Tibial nerve (tissue), 4 donors: ENCODE measurements at regions not wholly inside any gene's neighbourhood (a gene's known extent, or its start where the extent isn't known, plus 50 kb on each side); places are given as distances from the start of the nearest gene placed in this dataset.

Source experiments
- CTCF ChIP-seq, 5 experiments: fragments of 200-600 bp in 3 of 5; fragments of 450-650 bp in 2 of 5; sonication (generic) in 3 of 5; IDR thresholded peaks; one replicate each; pipeline ENCODE4 v1.5.1; 2016 to 2019; ENCODE audit warnings: antibody characterized with exemption in 5 of 5, mild to moderate bottlenecking in 3 of 5, moderate library complexity in 2 of 5
- EP300 ChIP-seq, 2 donors: sonication (generic); formaldehyde crosslinking; IDR thresholded peaks; one replicate each; pipeline ENCODE4 v1.6.1; 2017; ENCODE audit warnings: antibody characterized with exemption in 2 of 2, mild to moderate bottlenecking in 1 of 2
- POLR2A ChIP-seq, 2 donors: fragments of 450-650 bp; IDR thresholded peaks; one replicate each; pipeline ENCODE4 v1.6.1; 2017; ENCODE audit warnings: antibody characterized with exemption in 2 of 2, mild to moderate bottlenecking in 2 of 2, moderate library complexity in 2 of 2

GRCh38 chr20:55538261-55538908, 466.9 kb downstream of the CBLN4 start:
- TF ChIP-seq EP300 (IDR thresholded peaks at IDR 0.05): no peak
- no peak for TF ChIP-seq CTCF (IDR thresholded peaks at IDR 0.05)
- TF ChIP-seq POLR2A (IDR thresholded peaks at IDR 0.05): no peak
